Calu3 (cell line): ENCODE measurements at regions not wholly inside any gene's neighbourhood (a gene's known extent, or its start where the extent isn't known, plus 50 kb on each side); places are given as distances from the start of the nearest gene placed in this dataset.
"Not testable (repeated sequence)": the region's sequence is repeated elsewhere in the genome, so short reads cannot be mapped to it uniquely, and the experiment has no call there.

Experiments
- BruUV-seq: library from RNA; stranded (reverse); fragments of 400-500 nt; replicated peaks from 2 replicates; lab custom pipeline; 2021; lab: Mats Ljungman, UMichigan
- CTCF ChIA-PET: fragments of 300-600 bp; sonication (Branson Sonifier 250); formaldehyde crosslinking; loops from one replicate; lab custom pipeline; 2022; ENCODE audit warnings: antibody characterized with exemption; lab: Charles Lee
- DNase-seq: peaks from one replicate; pipeline ENCODE4 v3.0.0; 2022
- H3K27ac Mint-ChIP-seq: one replicate; pipeline ENCODE4 v1.8.0; 2022; ENCODE audit warnings: mixed read lengths; ENCODE audit not compliant: unreplicated experiment
- H3K27me3 Mint-ChIP-seq: one replicate; pipeline ENCODE4 v1.8.0; 2022; ENCODE audit warnings: mixed read lengths; ENCODE audit not compliant: unreplicated experiment
- H3K36me3 Mint-ChIP-seq: one replicate; pipeline ENCODE4 v1.8.0; 2022; ENCODE audit warnings: mild to moderate bottlenecking, moderate library complexity, mixed read lengths; ENCODE audit not compliant: insufficient read depth, unreplicated experiment
- H3K4me1 Mint-ChIP-seq: one replicate; pipeline ENCODE4 v1.8.0; 2022; ENCODE audit warnings: mild to moderate bottlenecking, low read depth, mixed read lengths; ENCODE audit not compliant: unreplicated experiment
- H3K4me3 Mint-ChIP-seq: one replicate; pipeline ENCODE4 v1.8.0; 2022; ENCODE audit warnings: mild to moderate bottlenecking, low read depth, moderate library complexity, mixed read lengths; ENCODE audit not compliant: unreplicated experiment
- H3K9me3 Mint-ChIP-seq: one replicate; pipeline ENCODE4 v1.8.0; 2022; ENCODE audit warnings: low read depth, mixed read lengths; ENCODE audit not compliant: unreplicated experiment
- CTCF ChIP-seq: fragments of 200-600 bp; IDR thresholded peaks from one replicate; pipeline ENCODE4 v1.8.0; 2022; ENCODE audit warnings: antibody characterized with exemption; ENCODE audit not compliant: unreplicated experiment
- intact Hi-C: fragments of 100-400 bp; cut with micrococcal nuclease; formaldehyde crosslinking; loops from one replicate; pipeline ENCODE4 v1.10.0; 2022; ENCODE audit not compliant: unreplicated experiment

- BruUV-seq: no TSS peak
- intact Hi-C loops: no loop called here
These were observed 75.7 kb upstream of the KCTD7 start for GRCh38 chr7:66553001-66553400.

GRCh38 chr7:66553675-66554074 is 75.0 kb upstream of the KCTD7 start:
- H3K4me1 Mint-ChIP-seq, CTCF ChIA-PET, intact Hi-C loops, DNase-seq, BruUV-seq, H3K9me3 Mint-ChIP-seq, H3K27ac Mint-ChIP-seq, H3K4me3 Mint-ChIP-seq, H3K27me3 Mint-ChIP-seq: not testable (repeated sequence)
- peaks cover 19% of the 10 kb centered on the region for H3K36me3 Mint-ChIP-seq

More at GRCh38 chr7:66553001-66553400, 75.7 kb upstream of the KCTD7 start:
- no peaks in the 10 kb centered on the region for H3K9me3 Mint-ChIP-seq
- no peaks in the 10 kb centered on the region for H3K4me1 Mint-ChIP-seq
- H3K4me3 Mint-ChIP-seq: no peak overlapping the region
- no peak overlapping the region for H3K27ac Mint-ChIP-seq
- no peak for DNase-seq
- CTCF ChIA-PET: no interaction called here
- peaks cover 23% of the 10 kb centered on the region for H3K36me3 Mint-ChIP-seq
- H3K27me3 Mint-ChIP-seq: no peaks in the 10 kb centered on the region
- no peak for TF ChIP-seq CTCF

- intact Hi-C loops, H3K9me3 Mint-ChIP-seq, H3K27ac Mint-ChIP-seq, CTCF ChIA-PET, H3K4me1 Mint-ChIP-seq, H3K4me3 Mint-ChIP-seq, DNase-seq, BruUV-seq, H3K27me3 Mint-ChIP-seq: not testable (repeated sequence)
- H3K36me3 Mint-ChIP-seq: peaks cover 19% of the 10 kb centered on the region
These were observed 74.4 kb upstream of the KCTD7 start for GRCh38 chr7:66554291-66554690.

GRCh38 chr7:66554842-66555430 is 73.7 kb upstream of the KCTD7 start:
- peaks cover 15% of the 10 kb centered on the region for H3K36me3 Mint-ChIP-seq

GRCh38 chr7:66556177-66556548 is 72.5 kb upstream of the KCTD7 start:
- intact Hi-C loops: loop anchor here (5.0 kb wide), 1 partner anchor 441 kb away; the partner anchor contains the start of genes SBDS and TYW1
- no peaks in the 10 kb centered on the region for H3K4me1 Mint-ChIP-seq
- CTCF ChIA-PET: no interaction called here
- TF ChIP-seq CTCF: no peak
- no peak for DNase-seq
- no peak overlapping the region for H3K4me3 Mint-ChIP-seq
- H3K9me3 Mint-ChIP-seq: no peaks in the 10 kb centered on the region
- BruUV-seq: no TSS peak
- no peaks in the 10 kb centered on the region for H3K27me3 Mint-ChIP-seq
- H3K27ac Mint-ChIP-seq: no peak overlapping the region
- peaks cover 4% of the 10 kb centered on the region for H3K36me3 Mint-ChIP-seq

More at GRCh38 chr7:66554842-66555430, 73.7 kb upstream of the KCTD7 start:
- CTCF ChIA-PET, H3K27ac Mint-ChIP-seq, H3K4me1 Mint-ChIP-seq, H3K4me3 Mint-ChIP-seq, BruUV-seq, H3K27me3 Mint-ChIP-seq, DNase-seq, H3K9me3 Mint-ChIP-seq: not testable (repeated sequence)
- intact Hi-C loops: loop anchor here (5.0 kb wide), 1 partner anchor 442 kb away; the partner anchor contains the start of genes SBDS and TYW1
